ENCODE measurements at regions not wholly inside any gene's neighbourhood (a gene's known extent, or its start where the extent isn't known, plus 50 kb on each side); places are given as distances from the start of the nearest gene placed in this dataset.

DNA sequence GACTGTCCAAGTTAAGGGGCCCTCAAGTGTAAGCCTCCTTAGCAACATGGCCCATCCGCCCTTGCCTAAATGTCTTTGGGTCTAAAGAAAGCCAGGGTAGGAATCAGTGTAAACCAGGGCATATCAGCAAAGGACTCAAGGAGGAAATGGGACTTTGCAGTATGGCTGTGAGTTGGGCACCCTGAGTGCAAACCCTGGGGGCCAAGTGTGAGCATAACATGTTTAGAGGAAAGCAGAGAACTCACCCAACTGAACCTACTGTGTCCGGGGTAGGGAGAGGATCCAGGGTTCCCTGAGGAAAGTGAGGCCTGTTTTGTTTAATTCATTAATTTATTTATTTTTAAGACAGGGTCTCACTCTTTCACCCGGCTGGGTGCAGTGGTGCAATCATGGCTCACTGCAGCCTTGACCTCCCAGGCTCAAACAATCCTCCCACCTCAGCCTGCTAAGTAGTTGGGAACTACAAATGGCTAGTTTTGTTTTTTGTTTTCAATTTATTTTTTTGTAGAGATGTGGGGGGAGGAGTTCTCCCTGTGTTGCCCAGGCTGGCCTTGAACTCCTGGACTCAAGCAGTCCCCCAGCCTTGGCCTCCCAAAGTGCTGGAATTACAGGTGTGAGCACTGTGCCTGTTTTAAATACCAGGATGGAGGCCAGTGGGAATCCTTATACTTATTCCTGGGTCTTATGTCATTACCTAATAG, 51.0 kb upstream of the ACTR3 start:
- Histone ChIP-seq H3K27me3 (ENCODE audit: control insufficient read depth, insufficient read depth, low read length) (no peaks in the 10 kb centered on the region), H3K4me3 (ENCODE audit: low read depth, low read length) (no peak overlapping the region), H3K36me3 (ENCODE audit: control insufficient read depth, insufficient read depth, low read length) (no peaks in the 10 kb centered on the region)
- FAIRE-seq (no peak), DNase-seq (ENCODE audit: low read depth) (no peak)
- TF ChIP-seq, protein P1, sequence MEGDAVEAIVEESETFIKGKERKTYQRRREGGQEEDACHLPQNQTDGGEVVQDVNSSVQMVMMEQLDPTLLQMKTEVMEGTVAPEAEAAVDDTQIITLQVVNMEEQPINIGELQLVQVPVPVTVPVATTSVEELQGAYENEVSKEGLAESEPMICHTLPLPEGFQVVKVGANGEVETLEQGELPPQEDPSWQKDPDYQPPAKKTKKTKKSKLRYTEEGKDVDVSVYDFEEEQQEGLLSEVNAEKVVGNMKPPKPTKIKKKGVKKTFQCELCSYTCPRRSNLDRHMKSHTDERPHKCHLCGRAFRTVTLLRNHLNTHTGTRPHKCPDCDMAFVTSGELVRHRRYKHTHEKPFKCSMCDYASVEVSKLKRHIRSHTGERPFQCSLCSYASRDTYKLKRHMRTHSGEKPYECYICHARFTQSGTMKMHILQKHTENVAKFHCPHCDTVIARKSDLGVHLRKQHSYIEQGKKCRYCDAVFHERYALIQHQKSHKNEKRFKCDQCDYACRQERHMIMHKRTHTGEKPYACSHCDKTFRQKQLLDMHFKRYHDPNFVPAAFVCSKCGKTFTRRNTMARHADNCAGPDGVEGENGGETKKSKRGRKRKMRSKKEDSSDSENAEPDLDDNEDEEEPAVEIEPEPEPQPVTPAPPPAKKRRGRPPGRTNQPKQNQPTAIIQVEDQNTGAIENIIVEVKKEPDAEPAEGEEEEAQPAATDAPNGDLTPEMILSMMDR (IDR thresholded peaks at IDR 0.05; ENCODE audit: insufficient read depth, low read length, severe bottlenecking): no peak

DNA sequence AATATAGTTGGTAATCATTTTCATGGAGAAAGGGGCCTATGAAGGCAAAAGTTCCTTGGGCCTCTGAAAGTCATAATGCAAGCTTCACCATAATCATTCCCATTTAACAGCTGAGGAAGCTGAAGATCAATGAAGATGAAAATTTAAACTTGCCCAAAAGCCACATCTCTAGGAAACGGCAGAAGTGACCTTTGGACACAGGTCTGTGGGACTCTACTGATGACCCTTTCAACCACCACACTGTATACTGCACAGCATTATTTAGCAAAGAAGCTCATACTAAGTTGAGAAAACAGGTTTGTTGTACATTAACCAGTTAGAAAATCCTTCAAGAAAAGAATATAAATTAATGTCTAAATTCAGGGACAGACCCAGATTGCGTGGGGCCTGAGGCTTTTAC, 51.6 kb upstream of the ACTR3 start:
- FAIRE-seq (no peak), DNase-seq (ENCODE audit: low read depth) (no peak)

DNA sequence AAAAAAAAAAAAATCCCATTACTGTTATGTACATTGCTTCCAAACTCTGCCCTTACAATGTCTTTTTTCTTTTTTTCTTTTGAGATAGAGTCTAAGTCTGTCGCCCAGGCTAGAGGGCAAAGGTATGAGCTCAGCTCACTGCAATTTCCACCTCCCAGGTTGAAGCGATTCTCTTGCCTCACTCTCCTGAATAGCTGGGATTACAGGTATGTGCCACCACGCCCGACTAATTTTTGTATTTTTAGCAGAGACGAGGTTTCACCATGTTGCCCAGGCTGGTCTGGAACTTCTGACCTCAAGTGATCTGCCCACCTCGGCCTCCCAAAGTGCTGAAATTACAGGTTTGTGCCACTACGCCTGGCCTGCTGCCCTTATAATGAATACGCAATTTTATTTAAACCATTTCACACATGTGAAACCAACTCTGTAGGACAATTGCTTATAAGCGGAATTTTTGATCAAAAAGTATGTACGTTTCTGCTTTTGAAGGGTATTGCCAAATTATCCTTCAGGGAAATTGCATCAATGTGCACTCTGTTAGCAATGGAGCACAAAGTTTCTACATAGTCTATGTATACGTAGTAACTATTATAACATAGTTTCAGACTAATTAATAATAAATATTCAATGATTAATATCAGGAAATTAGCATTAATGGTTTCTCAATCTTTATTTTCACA, 55.7 kb upstream of the ACTR3 start:
- TF ChIP-seq, protein P1 (IDR thresholded peaks at IDR 0.05; ENCODE audit: insufficient read depth, low read length, severe bottlenecking): no peak
- H3K27me3 ChIP-seq (ENCODE audit: control insufficient read depth, insufficient read depth, low read length): no peaks in the 10 kb centered on the region
- H3K4me3 ChIP-seq (ENCODE audit: low read depth, low read length): no peak overlapping the region
- DNase-seq (ENCODE audit: low read depth) (peak; percentile 43), FAIRE-seq (no peak)
- H3K36me3 ChIP-seq (ENCODE audit: control insufficient read depth, insufficient read depth, low read length): no peaks in the 10 kb centered on the region

More for the DNA sequence above, 51.6 kb upstream of the ACTR3 start:
- H3K27me3 ChIP-seq (ENCODE audit: control insufficient read depth, insufficient read depth, low read length): no peaks in the 10 kb centered on the region
- no peak overlapping the region for H3K4me3 ChIP-seq (ENCODE audit: low read depth, low read length)
- no peaks in the 10 kb centered on the region for H3K36me3 ChIP-seq (ENCODE audit: control insufficient read depth, insufficient read depth, low read length)
- TF ChIP-seq, protein P1 (IDR thresholded peaks at IDR 0.05; ENCODE audit: insufficient read depth, low read length, severe bottlenecking): no peak

GRCh38 chr2:113832795-113833290, 57.0 kb upstream of the ACTR3 start:
- no peaks in the 10 kb centered on the region for H3K27me3 ChIP-seq (ENCODE audit: control insufficient read depth, insufficient read depth, low read length)
- FAIRE-seq (no peak), DNase-seq (ENCODE audit: low read depth) (no peak)
- no peak overlapping the region for H3K4me3 ChIP-seq (ENCODE audit: low read depth, low read length)
- TF ChIP-seq, protein P1 (IDR thresholded peaks at IDR 0.05; ENCODE audit: insufficient read depth, low read length, severe bottlenecking): no peak
- H3K36me3 ChIP-seq (ENCODE audit: control insufficient read depth, insufficient read depth, low read length): no peaks in the 10 kb centered on the region

DNA sequence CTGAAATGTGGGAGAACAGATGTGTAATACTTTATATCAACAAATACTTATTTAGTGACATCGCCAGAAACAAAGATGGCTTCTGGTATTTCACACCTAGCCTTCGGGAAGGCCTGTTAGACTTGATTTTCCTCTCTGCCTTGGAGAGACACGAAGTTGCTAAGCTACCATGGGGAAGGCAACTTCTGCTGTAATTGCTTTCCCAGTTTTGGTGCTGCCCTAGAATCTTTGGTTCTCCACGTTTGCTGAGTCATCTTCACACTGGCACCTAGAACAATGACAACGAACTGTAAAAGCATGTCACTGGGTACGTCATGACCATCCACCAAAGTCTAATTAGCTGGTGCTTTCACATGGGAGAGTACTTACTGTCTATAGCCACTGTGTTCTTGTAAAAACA, 58.7 kb upstream of the ACTR3 start:
- TF ChIP-seq, protein P1 (IDR thresholded peaks at IDR 0.05; ENCODE audit: insufficient read depth, low read length, severe bottlenecking): no peak
- peak; percentile 90 for DNase-seq (ENCODE audit: low read depth)
- Histone ChIP-seq H3K27me3 (ENCODE audit: control insufficient read depth, insufficient read depth, low read length) (no peaks in the 10 kb centered on the region), H3K4me3 (ENCODE audit: low read depth, low read length) (no peak overlapping the region), H3K36me3 (ENCODE audit: control insufficient read depth, insufficient read depth, low read length) (no peaks in the 10 kb centered on the region)
- FAIRE-seq: no peak

Data from bronchial epithelial cell (primary cell).